DMS79 treated with DMSO at 0.1 percent for 48 hours (cell line): ENCODE measurements at regions not wholly inside any gene's neighbourhood (a gene's known extent, or its start where the extent isn't known, plus 50 kb on each side); places are given as distances from the start of the nearest gene placed in this dataset.
"Not testable (repeated sequence)": the region's sequence is repeated elsewhere in the genome, so short reads cannot be mapped to it uniquely, and the experiment has no call there.

ENCODE experiments used
- DNase-seq: peaks from one replicate; lab custom pipeline; 2025; lab: John Stamatoyannopoulos, UW

- no peak for DNase-seq
Observed at GRCh38 chr3:33919312-33920120, 121.1 kb downstream of the PDCD6IP start.

GRCh38 chr3:33920511-33920910, 122.1 kb downstream of the PDCD6IP start:
- DNase-seq, result no peak

GRCh38 chr3:33921608-33922007, 123.2 kb downstream of the PDCD6IP start:
- no peak for DNase-seq

GRCh38 chr3:33926998-33927605, 128.7 kb downstream of the PDCD6IP start:
- DNase-seq, result no peak

GRCh38 chr3:33929813-33930212, 131.4 kb downstream of the PDCD6IP start:
- DNase-seq, result no peak

GRCh38 chr3:33931512-33931911, 133.1 kb downstream of the PDCD6IP start:
- no peak for DNase-seq

GRCh38 chr3:33932010-33932764, 133.8 kb downstream of the PDCD6IP start:
- DNase-seq, result no peak

- DNase-seq, result no peak
Observed at GRCh38 chr3:33936171-33936920, 137.9 kb downstream of the PDCD6IP start.

DNA sequence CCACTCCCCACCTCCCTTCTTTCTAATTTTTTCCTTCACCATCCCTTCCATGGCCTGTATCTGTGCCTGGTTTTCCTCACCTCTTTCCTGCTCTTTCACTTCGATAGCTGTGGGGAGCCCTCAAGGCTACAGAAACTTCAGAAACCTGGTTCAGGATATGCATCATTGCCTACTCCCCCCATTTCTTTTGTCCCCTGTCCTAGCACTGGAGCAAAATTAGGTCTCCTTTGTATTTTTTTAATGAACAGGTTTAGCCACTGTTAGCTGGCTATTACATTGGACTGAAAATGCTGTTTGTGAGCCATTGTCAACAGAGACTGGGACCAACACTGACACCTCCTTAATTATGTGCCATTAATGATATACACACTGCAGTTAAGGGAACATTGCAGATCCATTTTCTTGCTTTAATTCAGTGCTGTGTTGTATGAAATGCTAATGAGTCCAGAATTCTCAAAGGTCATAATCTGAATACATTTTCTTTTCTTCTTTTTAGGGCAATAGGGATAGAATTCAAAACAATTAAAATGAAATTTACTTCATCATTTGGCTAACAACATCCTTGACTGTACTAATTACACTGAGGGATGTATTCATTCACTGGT, 138.6 kb downstream of the PDCD6IP start:
- no peak for DNase-seq

GRCh38 chr3:33937628-33938027, 139.2 kb downstream of the PDCD6IP start:
- DNase-seq, result no peak

DNA sequence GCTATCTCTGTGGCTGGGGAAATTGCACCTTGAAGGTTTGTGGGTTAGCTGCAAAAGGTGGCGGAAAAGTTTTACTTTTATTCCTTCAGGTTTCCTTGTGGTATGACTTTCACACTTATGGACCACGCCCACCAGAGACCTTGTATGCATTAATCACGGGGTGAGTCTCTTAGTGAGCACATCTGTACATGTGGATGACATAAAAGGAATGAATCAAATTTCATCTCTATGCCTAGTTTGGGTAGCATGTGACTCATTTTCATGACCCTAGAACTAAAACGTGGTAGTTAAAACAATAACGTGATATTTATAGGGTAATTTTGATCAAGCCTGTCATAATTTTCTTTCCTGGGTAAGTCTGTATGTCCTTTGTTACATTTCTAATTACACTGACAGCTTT, 141.7 kb downstream of the PDCD6IP start:
- DNase-seq, result no peak

- no peak for DNase-seq
Observed at GRCh38 chr3:33940736-33941135, 142.3 kb downstream of the PDCD6IP start.

- no peak for DNase-seq
Observed at GRCh38 chr3:33941804-33942203, 143.4 kb downstream of the PDCD6IP start.

DNA sequence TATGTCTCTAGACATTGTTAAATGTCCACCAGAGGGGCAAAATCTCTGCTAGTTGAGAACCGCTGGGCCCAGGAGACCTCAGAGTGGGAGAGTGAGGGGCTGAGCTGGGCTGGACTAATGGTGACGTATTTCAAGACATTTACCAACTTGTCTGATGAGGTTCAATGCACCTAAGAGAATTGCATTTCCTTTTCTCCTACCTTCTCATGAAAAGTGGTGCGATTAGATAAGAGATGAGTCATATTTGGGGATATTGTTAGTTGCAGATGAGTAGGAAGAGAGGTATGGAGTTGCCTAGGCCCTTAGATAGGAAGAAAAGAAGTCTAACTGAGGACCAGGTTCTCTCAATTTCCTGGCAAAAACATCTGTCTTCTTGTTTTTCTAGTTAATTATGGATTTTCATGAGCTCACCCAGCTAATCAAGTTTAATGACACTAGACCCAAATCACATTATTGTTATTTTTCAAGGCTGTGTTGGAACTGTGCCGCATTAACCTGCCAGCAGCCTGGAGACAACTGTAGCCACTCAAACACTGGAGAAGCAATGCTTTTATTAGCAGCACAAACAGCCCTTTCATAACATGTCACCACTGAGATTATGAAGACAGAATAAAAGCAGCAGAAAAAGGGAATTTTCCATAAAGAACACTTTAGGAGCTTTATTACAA, 144.2 kb downstream of the PDCD6IP start:
- DNase-seq, result no peak

GRCh38 chr3:33943277-33943676, 144.8 kb downstream of the PDCD6IP start:
- DNase-seq, result no peak

- DNase-seq, result not testable (repeated sequence)
Observed at GRCh38 chr3:33946612-33947011, 148.2 kb downstream of the PDCD6IP start.

DNA sequence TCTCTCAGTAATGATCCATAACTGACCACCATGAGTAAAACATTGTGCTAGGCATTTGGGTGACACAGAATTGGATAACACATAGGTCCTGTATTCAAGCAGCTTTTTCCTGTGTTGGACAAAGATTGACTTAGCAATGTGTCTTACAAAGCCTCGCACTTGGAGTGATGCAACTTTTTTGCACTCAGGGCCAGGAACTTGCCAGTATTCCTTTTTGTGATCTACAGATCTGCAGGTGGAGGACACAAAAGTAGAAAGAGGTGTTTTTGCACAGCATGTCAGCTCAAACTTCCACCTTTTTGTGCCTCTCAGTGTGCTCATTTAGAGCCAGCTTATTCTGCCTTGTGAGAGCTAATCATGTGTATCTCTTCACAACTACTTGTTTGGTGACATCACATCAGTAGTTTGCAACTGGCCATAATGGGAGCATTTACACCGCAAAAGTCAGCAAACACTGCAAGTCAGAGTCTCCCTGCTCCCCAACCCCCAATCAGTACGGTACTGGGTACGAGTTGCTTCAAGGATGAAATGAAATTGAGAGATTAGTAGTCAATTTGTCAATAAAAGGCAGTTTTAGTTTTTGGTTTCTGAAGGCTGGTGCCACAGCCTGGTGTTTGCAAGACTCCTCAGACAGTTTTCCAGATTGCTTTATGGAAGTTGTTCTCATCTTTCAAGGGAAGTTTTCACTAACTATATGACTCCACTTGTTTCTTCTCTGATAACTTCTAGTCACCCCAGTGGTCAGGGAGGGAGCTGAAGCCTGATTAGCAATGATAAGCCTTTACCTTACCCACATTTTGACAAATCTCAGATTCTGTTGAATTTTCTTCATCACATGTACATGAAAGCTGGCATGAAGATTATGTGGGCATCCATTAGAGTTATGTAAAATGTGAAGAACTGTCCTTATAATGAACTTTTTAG, 149.1 kb downstream of the PDCD6IP start:
- DNase-seq, result no peak

- no peak for DNase-seq
Observed at GRCh38 chr3:33949074-33949473, 150.6 kb downstream of the PDCD6IP start.

DNA sequence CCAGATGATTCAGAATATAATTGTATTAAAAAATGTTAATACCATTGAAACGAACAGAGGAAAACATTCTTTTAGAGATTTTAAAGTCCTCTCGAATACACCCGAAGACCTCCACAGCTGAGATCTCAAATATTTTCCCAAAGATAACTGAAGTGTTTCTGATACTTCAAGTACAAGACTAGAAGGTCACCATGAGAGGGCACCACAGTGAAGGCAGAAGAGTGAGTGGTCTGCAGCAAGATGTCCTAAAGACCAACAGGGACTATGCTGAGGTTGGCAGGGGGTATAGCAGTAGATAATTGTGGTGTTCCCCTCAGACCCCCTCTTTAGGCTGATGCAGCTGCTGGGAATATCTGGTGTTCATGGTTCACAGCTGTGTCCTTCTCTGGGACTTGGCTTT, 156.5 kb downstream of the PDCD6IP start:
- no peak for DNase-seq

- DNase-seq, result no peak
Observed at GRCh38 chr3:33956206-33956605, 157.8 kb downstream of the PDCD6IP start.
